AG04450 (cell line): ENCODE measurements at regions not wholly inside any gene's neighbourhood (a gene's known extent, or its start where the extent isn't known, plus 50 kb on each side); places are given as distances from the start of the nearest gene placed in this dataset. TPM values are rescaled to one million over a fixed set of nuclear protein-coding genes. Genes with fewer than 3 reads are reported as not detected.

ENCODE experiments used
- CTCF ChIA-PET: fragments of 300-600, 350-600 bp; formaldehyde crosslinking; extraction: SDS; loops from one replicate; lab custom pipeline; 2022; ENCODE audit warnings: antibody characterized with exemption, inconsistent platforms; lab: Charles Lee
- POLR2A ChIA-PET: fragments of 350-600 bp; formaldehyde crosslinking; extraction: SDS; loops from one replicate; lab custom pipeline; 2021; ENCODE audit warnings: antibody characterized with exemption, inconsistent platforms; lab: Yijun Ruan, JAX
- DNase-seq: peaks from one replicate; pipeline ENCODE4 v3.0.0-alpha.2; 2011; ENCODE audit warnings: low read depth, low spot score
- H3K27ac ChIP-seq: one replicate; pipeline ENCODE4 v1.5.1; 2012; ENCODE audit warnings: low read depth, low read length, control low read depth
- H3K27me3 ChIP-seq: one replicate; pipeline ENCODE4 v1.6.0; 2012; ENCODE audit warnings: low read length; ENCODE audit not compliant: control insufficient read depth, insufficient read depth
- H3K4me3 ChIP-seq: 2 replicates; pipeline ENCODE4 v1.5.1; 2011; ENCODE audit warnings: mild to moderate bottlenecking, low read depth, low read length, control low read depth
- H3K9me3 ChIP-seq: 2 replicates; pipeline ENCODE4 v1.5.1; 2012; ENCODE audit warnings: low read length; ENCODE audit not compliant: control insufficient read depth, insufficient read depth
- small RNA-seq: library from RNA; depleted of rRNA; stranded (forward); fragments of <200 nt; gene quantifications from one replicate; pipeline ENCODE3, GENCODE V24; 2012; ENCODE audit warnings: low read depth; ENCODE audit not compliant: insufficient read length
- TF ChIP-seq, protein P1 (sequence below): IDR thresholded peaks from 2 replicates; pipeline ENCODE4 v1.5.1; 2011; ENCODE audit warnings: low read depth, low read length, control low read depth, inconsistent platforms

DNA sequence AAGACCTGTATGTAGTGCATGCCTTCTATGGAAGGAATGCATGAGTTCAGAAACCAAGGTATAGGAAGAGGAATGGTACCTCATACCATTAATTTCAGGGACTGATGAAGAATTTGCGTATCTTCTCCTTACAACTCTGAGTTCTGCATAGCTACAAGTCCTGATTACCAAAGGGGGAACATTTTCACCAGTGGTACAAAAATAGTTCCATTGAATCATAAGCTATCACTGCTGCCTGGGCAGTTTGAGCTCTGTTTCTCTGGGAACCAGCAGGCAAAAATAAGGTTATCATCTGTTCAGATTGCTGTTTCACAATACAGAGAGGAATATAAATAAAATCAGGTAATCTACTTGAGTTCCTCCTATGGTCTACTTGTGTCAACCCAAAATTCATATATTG is 77.9 kb upstream of the GNPDA2 start:
- ChIA-PET POLR2A (no interaction called here), CTCF (no interaction called here)
- no peaks in the 10 kb centered on the region for H3K9me3 ChIP-seq
- TF ChIP-seq, protein P1, sequence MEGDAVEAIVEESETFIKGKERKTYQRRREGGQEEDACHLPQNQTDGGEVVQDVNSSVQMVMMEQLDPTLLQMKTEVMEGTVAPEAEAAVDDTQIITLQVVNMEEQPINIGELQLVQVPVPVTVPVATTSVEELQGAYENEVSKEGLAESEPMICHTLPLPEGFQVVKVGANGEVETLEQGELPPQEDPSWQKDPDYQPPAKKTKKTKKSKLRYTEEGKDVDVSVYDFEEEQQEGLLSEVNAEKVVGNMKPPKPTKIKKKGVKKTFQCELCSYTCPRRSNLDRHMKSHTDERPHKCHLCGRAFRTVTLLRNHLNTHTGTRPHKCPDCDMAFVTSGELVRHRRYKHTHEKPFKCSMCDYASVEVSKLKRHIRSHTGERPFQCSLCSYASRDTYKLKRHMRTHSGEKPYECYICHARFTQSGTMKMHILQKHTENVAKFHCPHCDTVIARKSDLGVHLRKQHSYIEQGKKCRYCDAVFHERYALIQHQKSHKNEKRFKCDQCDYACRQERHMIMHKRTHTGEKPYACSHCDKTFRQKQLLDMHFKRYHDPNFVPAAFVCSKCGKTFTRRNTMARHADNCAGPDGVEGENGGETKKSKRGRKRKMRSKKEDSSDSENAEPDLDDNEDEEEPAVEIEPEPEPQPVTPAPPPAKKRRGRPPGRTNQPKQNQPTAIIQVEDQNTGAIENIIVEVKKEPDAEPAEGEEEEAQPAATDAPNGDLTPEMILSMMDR: no peak
- no peak for DNase-seq
- no peaks in the 10 kb centered on the region for H3K27me3 ChIP-seq
- no peak overlapping the region for H3K4me3 ChIP-seq
- no peak overlapping the region for H3K27ac ChIP-seq

DNA sequence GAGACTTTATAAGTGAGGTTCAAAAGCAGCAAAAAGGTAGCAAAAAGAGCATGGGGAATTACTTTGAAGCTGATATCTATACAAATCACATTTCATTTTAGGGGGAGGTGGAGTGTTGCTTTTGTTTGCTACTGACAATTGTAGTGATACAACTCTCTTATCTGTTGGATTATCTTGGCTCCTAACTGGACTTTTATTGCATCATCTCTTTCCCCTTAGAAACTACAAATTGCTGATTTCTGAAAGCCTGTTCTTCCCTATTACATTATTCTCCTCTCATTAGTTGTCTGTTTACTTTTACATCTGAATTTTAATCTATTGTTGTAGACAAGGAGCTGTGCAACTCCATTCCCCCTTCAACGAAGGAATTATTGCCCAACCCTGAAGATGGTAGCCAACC is 75.0 kb upstream of the GNPDA2 start:
- Histone ChIP-seq H3K27me3 (no peaks in the 10 kb centered on the region), H3K27ac (no peak overlapping the region), H3K9me3 (0 out of 2 replicates have a peak, but pooled peaks cover 4% of the 10 kb centered on the region), H3K4me3 (no peak overlapping the region)
- DNase-seq: no peak
- CTCF ChIA-PET: no interaction called here
- POLR2A ChIA-PET: no interaction called here
- TF ChIP-seq, protein P1: no peak

DNA sequence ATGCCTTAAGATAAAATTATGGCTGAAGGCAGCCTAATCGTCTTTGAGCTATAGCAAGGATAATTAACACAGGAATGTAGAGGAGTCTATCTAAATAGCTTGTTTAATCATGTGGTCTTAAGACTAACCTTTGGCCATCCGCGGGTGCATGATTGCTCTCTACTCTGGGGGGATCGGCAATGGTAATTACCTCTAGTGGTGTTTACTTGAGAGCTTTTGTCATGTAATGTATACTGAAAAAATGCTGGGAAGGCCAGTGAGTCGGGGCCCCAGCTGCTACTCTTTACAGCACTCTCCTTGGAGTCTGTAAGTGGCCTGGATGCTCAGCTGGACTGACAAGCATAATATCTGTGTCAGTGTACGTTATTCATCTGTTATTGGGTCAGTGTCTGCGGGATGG is 65.5 kb upstream of the GNPDA2 start:
- TF ChIP-seq, protein P1: no peak
- Histone ChIP-seq H3K4me3 (no peak overlapping the region), H3K9me3 (0 out of 2 replicates have a peak, but pooled peaks cover 4% of the 10 kb centered on the region), H3K27me3 (no peaks in the 10 kb centered on the region), H3K27ac (no peak overlapping the region)
- ChIA-PET CTCF (no interaction called here), POLR2A (no interaction called here)
- DNase-seq: no peak

DNA sequence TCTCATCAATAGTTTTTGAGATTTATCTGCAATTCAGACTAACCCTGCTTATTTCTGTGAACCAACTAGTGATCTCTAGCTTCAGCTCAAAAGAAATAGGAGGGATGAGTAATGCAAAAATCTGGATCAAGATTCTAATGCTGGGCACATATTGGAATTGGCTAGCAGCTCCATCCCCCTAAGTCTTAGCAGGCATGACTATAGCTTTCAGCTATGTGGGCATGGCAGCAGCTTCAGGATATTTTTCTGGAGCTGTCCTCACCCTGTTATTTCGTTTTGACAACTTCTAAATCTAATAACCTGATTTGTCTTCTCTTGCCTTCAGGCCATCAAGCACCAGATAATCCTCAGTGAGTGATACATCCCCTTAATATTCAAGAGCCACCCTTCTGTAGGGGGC is 50.8 kb upstream of the GNPDA2 start:
- DNase-seq: no peak

More for the DNA sequence above, 50.8 kb upstream of the GNPDA2 start:
- TF ChIP-seq, protein P1: no peak
- peaks cover 11% of the 10 kb centered on the region for H3K9me3 ChIP-seq
- no peak overlapping the region for H3K27ac ChIP-seq
- ChIA-PET POLR2A (no interaction called here), CTCF (no interaction called here)
- no peak overlapping the region for H3K4me3 ChIP-seq
- no peaks in the 10 kb centered on the region for H3K27me3 ChIP-seq

Small RNA genes lying in the stretch of these regions (small RNA-seq; reads per million reads assigned to genes)
- gene RNU6-931P: not detected
